HG02884 (cell line): ENCODE measurements at regions not wholly inside any gene's neighbourhood (a gene's known extent, or its start where the extent isn't known, plus 50 kb on each side); places are given as distances from the start of the nearest gene placed in this dataset.
"Not testable (repeated sequence)": the region's sequence is repeated elsewhere in the genome, so short reads cannot be mapped to it uniquely, and the experiment has no call there.

Experiments used
- ATAC-seq: cut with Tn5 transposase; IDR thresholded peaks from one replicate; pipeline ENCODE4 v1.9.1; 2021; ENCODE audit warnings: mild to moderate bottlenecking, moderate library complexity; ENCODE audit not compliant: unreplicated experiment

DNA sequence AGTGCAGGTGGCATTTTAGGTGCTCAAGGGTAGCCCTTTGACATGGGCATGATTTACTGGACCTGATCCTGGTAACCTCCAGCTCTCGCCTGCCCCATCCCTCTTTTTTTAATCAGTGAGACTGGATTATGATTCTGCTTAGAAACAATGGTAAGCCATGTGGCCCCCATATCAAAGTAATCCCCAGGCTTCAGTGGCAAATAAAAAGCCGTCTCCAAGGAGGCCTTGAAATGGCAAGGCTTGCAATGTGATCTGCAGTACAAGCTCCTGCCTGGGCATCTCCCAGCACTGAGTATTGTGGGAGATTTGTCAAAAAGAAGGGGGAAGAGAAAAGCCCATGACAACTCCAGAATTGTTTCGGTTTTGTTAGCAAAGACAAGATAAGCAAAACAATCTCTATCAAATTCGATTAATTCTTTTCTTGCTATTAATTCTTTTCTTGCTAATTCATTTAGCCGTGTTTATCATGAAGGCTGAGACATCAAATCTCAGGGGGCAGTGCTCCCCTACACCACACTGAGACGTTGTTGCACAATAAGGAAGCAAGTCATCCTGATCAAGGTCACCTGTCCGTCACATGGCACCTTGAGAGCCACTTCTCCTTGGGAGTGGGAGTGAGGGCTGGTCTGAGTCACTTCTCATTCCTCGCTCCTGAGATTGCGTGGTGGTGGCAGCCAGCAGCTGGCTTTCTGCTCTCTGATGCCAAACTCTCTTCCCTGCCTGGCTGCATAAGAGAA, 312.7 kb upstream of the GATB start:
- ATAC-seq, result no peak

DNA sequence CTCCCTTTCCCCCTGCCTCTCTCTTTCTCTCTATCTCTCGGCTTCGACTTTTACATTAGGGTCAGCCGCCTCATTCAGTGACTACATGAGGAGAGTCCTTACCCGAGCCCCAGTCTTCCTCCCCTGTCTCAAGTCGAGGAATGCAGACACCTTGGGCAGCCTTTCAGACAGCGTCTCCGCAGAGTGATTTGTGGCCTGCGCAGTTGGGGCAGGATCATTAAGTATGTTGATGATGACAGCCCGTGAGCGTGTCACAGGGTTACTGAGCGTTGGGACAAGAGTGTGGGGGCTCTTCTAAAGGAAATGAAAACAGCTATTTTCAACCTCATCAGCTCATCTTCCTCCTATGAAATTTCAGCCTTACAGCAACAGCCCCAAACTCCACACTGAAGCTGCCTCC, 312.1 kb upstream of the GATB start:
- no peak for ATAC-seq

DNA sequence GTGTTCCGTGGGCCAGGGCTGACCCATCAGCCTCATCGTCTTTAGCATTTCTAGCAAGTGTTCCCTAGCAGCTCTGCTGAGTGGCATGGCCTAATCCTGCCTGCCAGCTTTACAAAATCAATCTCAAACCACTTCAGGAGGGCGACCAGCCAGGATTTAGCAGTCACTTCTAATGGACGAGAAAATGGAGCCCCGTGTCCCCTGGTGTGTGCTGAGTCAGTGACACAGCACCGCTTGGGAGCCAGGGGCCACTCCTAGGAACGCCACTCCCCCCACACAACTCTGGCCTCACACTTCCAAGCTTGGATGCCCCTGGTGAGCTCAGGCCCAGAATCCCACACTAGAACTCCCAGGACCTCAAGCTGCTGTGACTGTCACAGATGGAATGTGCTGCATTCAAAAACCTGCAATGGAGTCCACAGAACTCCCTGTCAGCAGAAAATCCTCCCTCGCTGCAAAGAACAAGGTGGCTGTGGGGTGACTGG, 311.2 kb upstream of the GATB start:
- no peak for ATAC-seq

- no peak for ATAC-seq
These were observed 310.0 kb upstream of the GATB start for GRCh38 chr4:152070854-152071253.

- no peak for ATAC-seq
These were observed 308.1 kb upstream of the GATB start for GRCh38 chr4:152068866-152069265.

GRCh38 chr4:152065545-152065944, 304.7 kb upstream of the GATB start:
- ATAC-seq, result no peak

- ATAC-seq, result no peak
These were observed 303.9 kb upstream of the GATB start for GRCh38 chr4:152064753-152065152.

DNA sequence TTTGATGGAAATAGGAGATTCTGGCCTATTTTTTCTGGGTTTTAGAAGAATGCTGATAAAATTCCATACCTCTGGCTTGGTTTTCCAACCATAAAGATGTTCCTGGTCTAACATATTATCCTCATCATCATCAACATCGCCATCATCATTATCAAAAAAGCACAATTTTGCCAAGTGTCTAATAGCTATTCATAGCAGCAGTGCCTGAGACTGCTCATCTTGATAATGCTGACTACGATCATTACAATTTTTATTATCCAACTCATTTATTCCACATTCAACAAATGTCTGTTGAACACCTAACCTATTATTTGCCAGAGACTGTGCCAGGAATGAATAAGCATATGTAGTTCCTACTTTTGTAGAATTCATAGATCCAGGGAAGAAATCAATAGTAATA, 303.5 kb upstream of the GATB start:
- ATAC-seq, result no peak

DNA sequence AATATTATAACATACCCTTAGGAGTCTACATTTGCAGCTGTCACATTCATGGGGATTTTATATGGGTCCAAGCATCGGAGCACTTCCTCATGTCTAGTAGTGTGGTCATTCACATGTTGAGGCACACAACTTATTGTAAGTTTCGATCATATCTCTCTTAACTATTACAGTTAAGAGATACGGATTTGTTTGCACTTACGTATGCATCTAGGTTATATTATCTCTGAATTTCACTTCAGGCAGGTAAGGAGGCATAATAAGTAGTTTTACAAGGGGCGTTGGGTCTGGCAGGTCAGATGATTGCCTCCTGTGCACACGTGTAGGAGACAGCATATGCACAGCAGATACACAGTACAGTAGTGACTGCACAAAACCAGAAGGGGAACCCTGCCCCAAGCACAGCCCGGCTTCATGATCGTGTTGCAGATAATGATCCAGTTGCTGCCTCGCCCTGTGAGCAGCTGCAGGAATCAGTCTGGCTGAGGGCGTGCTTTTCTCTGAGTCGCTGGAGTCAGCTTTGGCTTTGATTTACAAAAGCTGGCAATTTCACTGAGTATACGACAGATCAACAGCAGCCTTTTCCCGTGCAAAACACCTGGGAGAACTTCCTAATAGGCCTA, 302.9 kb upstream of the GATB start:
- ATAC-seq, result no peak

- ATAC-seq, result no peak
These were observed 302.3 kb upstream of the GATB start for GRCh38 chr4:152062936-152063620.

DNA sequence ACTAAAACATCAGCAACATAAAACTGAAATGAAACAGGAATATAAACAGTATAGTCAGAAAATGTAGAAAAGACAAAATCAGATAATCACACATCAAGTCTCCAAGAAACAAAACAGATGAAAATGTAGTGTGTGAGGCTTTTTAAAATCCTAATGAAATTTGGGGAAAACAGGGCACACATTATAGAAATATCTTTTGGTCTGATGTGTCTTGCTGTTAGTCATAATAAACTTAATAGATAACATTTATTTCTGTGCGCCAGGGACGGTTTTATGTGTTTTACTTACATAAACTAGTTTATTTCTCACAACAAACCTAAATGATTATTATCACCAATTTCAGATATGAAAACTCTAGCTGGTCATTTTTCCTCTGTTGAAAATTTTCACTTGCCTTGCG, 293.9 kb upstream of the GATB start:
- ATAC-seq, result no peak

- ATAC-seq, result no peak
These were observed 291.7 kb upstream of the GATB start for GRCh38 chr4:152052451-152053057.

- not testable (repeated sequence) for ATAC-seq
These were observed 290.5 kb upstream of the GATB start for GRCh38 chr4:152051332-152051731.

DNA sequence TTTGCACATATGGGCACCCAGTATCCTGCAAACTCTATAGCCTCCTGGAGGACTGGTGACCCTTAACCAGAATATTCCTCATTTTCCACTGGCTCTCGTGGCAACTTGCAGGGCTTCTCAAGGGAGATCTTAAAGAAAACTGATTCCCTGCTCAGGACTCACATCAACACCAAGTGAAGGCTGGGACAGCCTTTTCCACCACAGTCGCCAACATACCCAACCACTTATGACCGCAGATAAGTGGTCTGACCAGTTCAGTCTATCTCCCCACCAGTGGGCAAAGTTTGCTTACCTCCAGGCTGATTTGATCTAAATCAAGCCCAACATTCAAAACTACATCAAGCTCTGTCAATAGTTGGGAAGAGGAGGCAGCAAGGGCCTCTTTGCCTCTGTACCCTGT, 289.3 kb upstream of the GATB start:
- no peak for ATAC-seq

- no peak for ATAC-seq
These were observed 286.6 kb upstream of the GATB start for GRCh38 chr4:152047451-152047850.

- ATAC-seq, result no peak
These were observed 285.2 kb upstream of the GATB start for GRCh38 chr4:152045807-152046571.

GRCh38 chr4:152045449-152045806, 284.6 kb upstream of the GATB start:
- no peak for ATAC-seq

GRCh38 chr4:152044331-152045036, 283.7 kb upstream of the GATB start:
- no peak for ATAC-seq

DNA sequence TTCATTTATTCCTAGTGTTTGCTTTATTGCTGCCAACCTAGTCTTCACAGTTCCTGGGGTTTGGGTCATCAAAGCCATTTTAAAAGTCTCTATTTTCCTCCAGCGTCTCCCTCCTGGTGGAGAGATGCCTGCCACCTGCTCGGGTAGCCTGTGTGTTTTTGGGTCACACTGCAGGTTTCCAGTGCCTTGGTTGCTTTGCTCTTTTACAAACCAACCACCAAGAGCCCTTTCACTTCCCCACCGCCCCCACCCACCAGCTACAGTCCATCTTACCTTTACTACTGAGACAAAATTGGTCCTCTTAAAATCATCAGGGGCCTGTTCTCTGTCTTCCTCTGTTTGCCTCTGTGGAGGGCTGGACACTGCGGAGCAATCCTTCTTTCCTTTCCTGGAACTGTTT, 280.5 kb upstream of the GATB start:
- no peak for ATAC-seq

- ATAC-seq, result no peak
These were observed 278.9 kb upstream of the GATB start for GRCh38 chr4:152039691-152040090.
